HEK293 (cell line): ENCODE measurements at regions not wholly inside any gene's neighbourhood (a gene's known extent, or its start where the extent isn't known, plus 50 kb on each side); places are given as distances from the start of the nearest gene placed in this dataset.

Experiments
- CTCF ChIA-PET: fragments of 350-600 bp; formaldehyde crosslinking; extraction: SDS; loops from one replicate; lab custom pipeline; 2021; ENCODE audit warnings: antibody characterized with exemption; lab: Yijun Ruan, JAX
- POLR2A ChIA-PET: fragments of 300-600 bp; formaldehyde crosslinking; extraction: SDS; loops from one replicate; lab custom pipeline; 2020; ENCODE audit warnings: antibody characterized with exemption, inconsistent platforms; lab: Yijun Ruan, JAX
- H3K27ac ChIP-seq: fragments of 200-500 bp; sonication (Bioruptor generic); 2 replicates; pipeline ENCODE4 v1.5.1; 2014; ENCODE audit warnings: low read depth, low read length, control low read depth, inconsistent platforms; ENCODE audit errors: extremely low read depth
- H3K36me3 ChIP-seq, 2 experiments: fragments of 200-500 bp in 1 of 2; sonication (Bioruptor generic) in 1 of 2; 1 replicate in 1 of 2; 2 replicates in 1 of 2; pipeline ENCODE4 v1.5.1; 2014 to 2017; ENCODE audit warnings: inconsistent platforms in 2 of 2, low read length in 2 of 2; ENCODE audit not compliant: control insufficient read depth in 2 of 2, insufficient read depth in 1 of 2
- H3K4me1 ChIP-seq: fragments of 200-500 bp; sonication (Bioruptor generic); 2 replicates; pipeline ENCODE4 v1.5.1; 2014; ENCODE audit warnings: mild to moderate bottlenecking, low read length, inconsistent platforms; ENCODE audit not compliant: control insufficient read depth, insufficient read depth
- H3K4me3 ChIP-seq: 2 replicates; pipeline ENCODE4 v1.5.1; 2011; ENCODE audit warnings: low read depth, mild to moderate bottlenecking, control low read depth, low read length, moderate library complexity
- H3K9me3 ChIP-seq: fragments of 200-500 bp; sonication (Bioruptor generic); 2 replicates; pipeline ENCODE4 v1.5.1; 2014; ENCODE audit warnings: low read depth, low read length, inconsistent platforms; ENCODE audit not compliant: control insufficient read depth, insufficient read depth
- CTCF ChIP-seq: fragments of 450-650 bp; formaldehyde crosslinking; IDR thresholded peaks from 2 replicates; pipeline ENCODE4 v1.5.1; 2016; ENCODE audit warnings: missing biosample characterization, missing genetic modification characterization
- INSM2 ChIP-seq: fragments of 450-650 bp; formaldehyde crosslinking; IDR thresholded peaks from 2 replicates; pipeline ENCODE4 v1.5.1; 2016; ENCODE audit warnings: missing biosample characterization, missing genetic modification characterization
- PRDM10 ChIP-seq: fragments of 450-650 bp; formaldehyde crosslinking; IDR thresholded peaks from 2 replicates; pipeline ENCODE4 v1.5.1; 2016; ENCODE audit warnings: missing biosample characterization, missing genetic modification characterization
- PRDM2 ChIP-seq: fragments of 450-650 bp; formaldehyde crosslinking; IDR thresholded peaks from 2 replicates; pipeline ENCODE4 v1.5.1; 2016; ENCODE audit warnings: missing biosample characterization, missing genetic modification characterization, borderline replicate concordance
- ZNF146 ChIP-seq: fragments of 450-650 bp; formaldehyde crosslinking; IDR thresholded peaks from 2 replicates; pipeline ENCODE4 v1.5.1; 2016; ENCODE audit warnings: missing biosample characterization, missing genetic modification characterization
- ZNF155 ChIP-seq: fragments of 450-650 bp; formaldehyde crosslinking; IDR thresholded peaks from 2 replicates; pipeline ENCODE4 v1.5.1; 2016; ENCODE audit warnings: missing biosample characterization, missing genetic modification characterization
- ZNF2 ChIP-seq: fragments of 450-650 bp; formaldehyde crosslinking; IDR thresholded peaks from 2 replicates; pipeline ENCODE4 v1.5.1; 2016; ENCODE audit warnings: missing biosample characterization, missing genetic modification characterization
- ZNF280C ChIP-seq: fragments of 450-650 bp; formaldehyde crosslinking; IDR thresholded peaks from 2 replicates; pipeline ENCODE4 v1.5.1; 2016; ENCODE audit warnings: missing biosample characterization, missing genetic modification characterization
- ZNF449 ChIP-seq: fragments of 450-650 bp; formaldehyde crosslinking; IDR thresholded peaks from 2 replicates; pipeline ENCODE4 v1.5.1; 2017; ENCODE audit warnings: missing biosample characterization, mild to moderate bottlenecking, missing genetic modification characterization, moderate library complexity
- ZNF488 ChIP-seq: fragments of 450-650 bp; formaldehyde crosslinking; IDR thresholded peaks from 2 replicates; pipeline ENCODE4 v1.5.1; 2016; ENCODE audit warnings: missing biosample characterization, missing genetic modification characterization
- ZNF596 ChIP-seq: fragments of 450-650 bp; IDR thresholded peaks from 2 replicates; pipeline ENCODE4 v1.5.0; 2018; ENCODE audit warnings: missing biosample characterization, mild to moderate bottlenecking, missing genetic modification characterization, moderate library complexity
- ZNF610 ChIP-seq: fragments of 450-650 bp; formaldehyde crosslinking; IDR thresholded peaks from 2 replicates; pipeline ENCODE4 v1.5.1; 2016; ENCODE audit warnings: missing biosample characterization, missing genetic modification characterization, borderline replicate concordance
- ZNF654 ChIP-seq: fragments of 450-650 bp; formaldehyde crosslinking; IDR thresholded peaks from 2 replicates; pipeline ENCODE4 v1.5.1; 2016; ENCODE audit warnings: low read depth, missing biosample characterization, missing genetic modification characterization

GRCh38 chr16:59913666-59914065 is 1179.5 kb upstream of the GOT2 start:
- no peaks in the 10 kb centered on the region for H3K36me3 ChIP-seq
- no peaks in the 10 kb centered on the region for H3K9me3 ChIP-seq
- TF ChIP-seq ZNF449 (tag by site-specific recombination) (no peak), ZNF488 (tag by site-specific recombination) (no peak), ZNF596 (no peak), PRDM2 (tag by site-specific recombination) (no peak), CTCF (no peak), INSM2 (no peak)
- no peaks in the 10 kb centered on the region for H3K4me1 ChIP-seq
- no peak overlapping the region for H3K27ac ChIP-seq
- ChIA-PET CTCF (no interaction called here), POLR2A (no interaction called here)
- H3K4me3 ChIP-seq, result no peak overlapping the region

- ChIA-PET POLR2A (no interaction called here), CTCF (interaction anchor here (0.6 kb wide), 1 partner anchor 1178 kb away, joined by 3 read pairs; no protein-coding TSS in a partner anchor)
- Histone ChIP-seq H3K36me3 (no peaks in the 10 kb centered on the region), H3K27ac (no peak overlapping the region), H3K4me3 (no peak overlapping the region), H3K4me1 (no peaks in the 10 kb centered on the region), H3K9me3 (no peaks in the 10 kb centered on the region)
- no peak for TF ChIP-seq ZNF654 (tag by site-specific recombination)
Observed at GRCh38 chr16:59909262-59909661, 1175.1 kb upstream of the GOT2 start.

GRCh38 chr16:59907611-59908010 is 1173.5 kb upstream of the GOT2 start:
- Histone ChIP-seq H3K4me3 (no peak overlapping the region), H3K9me3 (no peaks in the 10 kb centered on the region), H3K27ac (no peak overlapping the region), H3K36me3 (no peaks in the 10 kb centered on the region), H3K4me1 (no peaks in the 10 kb centered on the region)
- ChIA-PET CTCF (no interaction called here), POLR2A (no interaction called here)
- TF ChIP-seq ZNF146 (no peak), ZNF2 (tag by site-specific recombination) (no peak), ZNF610 (tag by site-specific recombination) (no peak), ZNF280C (tag by site-specific recombination) (no peak), ZNF155 (tag by site-specific recombination) (no peak), PRDM10 (tag by site-specific recombination) (no peak)
